ES-I3 (cell line): ENCODE measurements at regions not wholly inside any gene's neighbourhood (a gene's known extent, or its start where the extent isn't known, plus 50 kb on each side); places are given as distances from the start of the nearest gene placed in this dataset.
"Not testable (repeated sequence)": the region's sequence is repeated elsewhere in the genome, so short reads cannot be mapped to it uniquely, and the experiment has no call there.

ENCODE experiments used
- H3K36me3 ChIP-seq: 2 replicates; pipeline ENCODE4 v1.6.1; 2013; ENCODE audit warnings: mild to moderate bottlenecking, low read length, control low read depth, moderate library complexity; ENCODE audit not compliant: insufficient read depth
- H3K4me1 ChIP-seq: 2 replicates; pipeline ENCODE4 v1.6.1; 2013; ENCODE audit warnings: mild to moderate bottlenecking, control low read depth, low read length; ENCODE audit not compliant: insufficient read depth
- H3K9ac ChIP-seq: 2 replicates; pipeline ENCODE4 v1.6.1; 2013; ENCODE audit warnings: low read depth, mild to moderate bottlenecking, low read length, moderate library complexity
- H3K9me3 ChIP-seq: 2 replicates; pipeline ENCODE4 v1.6.1; 2013; ENCODE audit warnings: mild to moderate bottlenecking, low read length, moderate library complexity; ENCODE audit not compliant: control insufficient read depth, insufficient read depth

GRCh38 chr16:13697568-13697967 is 222.4 kb upstream of the ERCC4 start:
- no peaks in the 10 kb centered on the region for H3K36me3 ChIP-seq

DNA sequence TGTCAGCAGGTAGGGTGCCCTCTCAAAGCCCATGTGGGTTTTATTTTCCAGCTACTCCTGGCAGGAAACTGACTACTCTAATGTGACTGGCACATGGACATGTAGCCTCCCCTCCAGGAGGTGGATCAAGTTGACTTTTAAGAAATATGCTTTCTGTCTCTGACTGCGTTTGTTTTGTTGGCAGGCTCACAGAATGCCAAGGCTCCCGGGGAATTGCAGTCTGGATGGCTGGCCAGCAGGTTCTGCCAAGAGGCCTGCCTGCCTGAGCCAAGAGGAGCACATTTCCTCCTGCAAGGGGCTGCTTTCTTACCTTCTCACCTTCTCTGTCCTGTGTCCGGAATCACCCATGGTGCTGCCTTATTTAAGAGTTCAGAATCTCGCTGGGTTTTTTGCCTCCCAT is 217.3 kb upstream of the ERCC4 start:
- H3K9me3 ChIP-seq = no peaks in the 10 kb centered on the region
- H3K4me1 ChIP-seq = no peaks in the 10 kb centered on the region
- H3K36me3 ChIP-seq = no peaks in the 10 kb centered on the region
- no peak overlapping the region for H3K9ac ChIP-seq

More at GRCh38 chr16:13697568-13697967, 222.4 kb upstream of the ERCC4 start:
- peaks cover 6% of the 10 kb centered on the region; the same call in 1 of the 2 replicates for H3K9me3 ChIP-seq
- H3K4me1 ChIP-seq = no peaks in the 10 kb centered on the region
- no peak overlapping the region for H3K9ac ChIP-seq

DNA sequence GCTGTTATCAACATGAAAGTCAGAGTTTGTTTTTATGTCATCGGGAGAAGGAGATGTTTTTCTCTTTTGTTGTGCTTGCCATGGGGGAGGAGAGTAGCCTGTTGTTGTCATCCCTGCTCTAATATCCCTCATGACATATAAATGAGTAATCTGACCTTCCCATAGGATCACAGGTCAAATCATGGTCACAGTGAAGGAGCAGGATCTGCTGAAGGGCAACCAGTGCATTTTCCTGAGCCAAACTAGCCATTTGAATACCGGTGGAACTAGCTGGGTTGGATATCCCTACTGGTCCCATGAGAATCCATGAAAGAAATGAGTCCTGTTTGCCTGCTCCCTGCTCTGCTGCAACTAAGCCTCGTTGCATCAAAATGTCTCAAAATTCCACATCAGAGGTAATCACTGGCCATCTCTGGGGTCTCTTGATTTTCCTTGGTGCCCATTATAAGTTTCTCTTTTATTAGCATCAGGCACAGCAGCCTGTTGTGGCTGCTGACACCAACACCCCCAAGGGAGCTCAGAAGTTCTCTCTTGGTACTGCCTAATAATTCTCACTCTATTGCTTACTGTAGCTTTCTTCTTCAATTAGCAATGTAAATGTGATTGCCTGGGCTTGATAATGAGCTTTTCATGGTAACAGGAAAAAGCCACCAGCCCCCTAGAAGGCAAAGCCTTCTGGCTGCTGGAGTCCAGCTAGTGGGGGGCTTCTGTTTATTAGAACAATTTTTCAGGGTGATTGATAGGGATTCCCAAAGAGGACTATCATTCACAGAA is 211.4 kb upstream of the ERCC4 start:
- no peaks in the 10 kb centered on the region for H3K9me3 ChIP-seq
- peaks cover 9% of the 10 kb centered on the region for H3K4me1 ChIP-seq
- H3K9ac ChIP-seq = no peak overlapping the region
- H3K36me3 ChIP-seq = no peaks in the 10 kb centered on the region

DNA sequence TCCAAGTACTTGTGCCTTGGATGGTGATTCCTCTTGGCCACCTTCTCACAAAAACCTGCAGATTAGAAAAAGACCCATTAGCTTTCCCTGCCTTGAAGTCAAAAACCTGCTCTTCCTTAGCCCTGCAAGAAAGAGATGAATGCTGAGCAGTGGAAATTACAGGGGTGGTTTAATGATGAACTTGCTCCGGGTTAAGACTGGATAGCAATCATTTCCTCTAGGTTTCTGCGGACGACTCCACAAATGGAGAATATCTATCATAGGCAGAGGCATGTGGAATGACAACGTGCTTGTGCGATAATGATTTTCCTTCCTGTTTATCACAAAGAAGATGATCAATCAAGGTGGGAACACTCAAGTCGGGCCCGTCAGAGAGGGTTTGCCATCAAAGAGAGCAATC is 201.2 kb upstream of the ERCC4 start:
- Histone ChIP-seq H3K36me3 (no peaks in the 10 kb centered on the region), H3K9me3 (no peaks in the 10 kb centered on the region), H3K4me1 (no peaks in the 10 kb centered on the region), H3K9ac (no peak overlapping the region)

- peaks cover 16% of the 10 kb centered on the region for H3K9me3 ChIP-seq
- no peaks in the 10 kb centered on the region for H3K4me1 ChIP-seq
- H3K9ac ChIP-seq = no peak overlapping the region
- no peaks in the 10 kb centered on the region for H3K36me3 ChIP-seq
Measured at GRCh38 chr16:13727943-13728342, 192.0 kb upstream of the ERCC4 start.

- peaks cover 4% of the 10 kb centered on the region; the same call in 1 of the 2 replicates for H3K9me3 ChIP-seq
- no peaks in the 10 kb centered on the region for H3K4me1 ChIP-seq
- H3K9ac ChIP-seq = no peak overlapping the region
- no peaks in the 10 kb centered on the region for H3K36me3 ChIP-seq
Measured at GRCh38 chr16:13733561-13733960, 186.4 kb upstream of the ERCC4 start.

DNA sequence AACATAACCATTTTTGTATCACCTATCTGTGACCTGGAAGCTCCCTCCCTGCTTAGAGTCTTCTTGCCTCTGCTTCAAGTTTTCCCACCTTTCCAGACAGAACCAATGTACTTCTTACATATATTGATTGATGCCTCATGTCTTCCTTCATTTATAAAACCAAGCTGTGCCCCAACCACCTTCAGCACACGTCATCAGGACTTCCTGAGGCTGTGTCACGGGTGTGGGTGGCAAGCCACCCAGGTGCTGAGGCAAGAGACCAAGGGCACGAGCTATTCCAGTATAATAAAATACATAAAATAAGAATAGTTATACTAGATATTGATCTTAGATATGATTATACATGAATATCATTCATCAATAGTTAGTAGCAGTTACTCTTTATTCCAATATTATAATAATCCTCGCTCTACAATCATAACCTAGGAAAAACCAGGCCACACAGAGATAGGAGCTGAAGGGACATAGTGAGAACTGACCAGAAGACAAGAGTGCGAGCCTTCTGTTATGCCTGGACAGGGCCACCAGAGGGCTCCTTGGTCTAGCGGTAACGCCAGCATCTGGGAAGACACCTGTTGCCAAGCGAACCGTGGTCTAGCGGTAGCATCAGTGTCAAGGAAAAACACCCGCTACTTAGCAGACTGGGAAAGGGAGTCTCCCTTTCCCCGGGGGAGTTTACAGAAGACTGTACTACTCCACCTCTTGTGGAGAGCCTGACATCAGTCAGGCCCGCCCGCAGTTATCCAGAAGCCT is 180.2 kb upstream of the ERCC4 start:
- not testable (repeated sequence) for H3K9ac ChIP-seq, H3K9me3 ChIP-seq, H3K4me1 ChIP-seq, H3K36me3 ChIP-seq

- Histone ChIP-seq H3K9me3 (no peaks in the 10 kb centered on the region; the same call in 1 of the 2 replicates), H3K4me1 (no peaks in the 10 kb centered on the region), H3K9ac (no peak overlapping the region), H3K36me3 (no peaks in the 10 kb centered on the region)
Measured at GRCh38 chr16:13742928-13743327, 177.0 kb upstream of the ERCC4 start.

- Histone ChIP-seq H3K9ac (no peak overlapping the region), H3K36me3 (no peaks in the 10 kb centered on the region), H3K4me1 (no peaks in the 10 kb centered on the region), H3K9me3 (no peaks in the 10 kb centered on the region; the same call in 1 of the 2 replicates)
Measured at GRCh38 chr16:13743571-13743970, 176.4 kb upstream of the ERCC4 start.

GRCh38 chr16:13756411-13757140 is 163.4 kb upstream of the ERCC4 start:
- no peaks in the 10 kb centered on the region for H3K36me3 ChIP-seq
- no peaks in the 10 kb centered on the region for H3K9me3 ChIP-seq
- H3K9ac ChIP-seq = no peak overlapping the region
- no peaks in the 10 kb centered on the region for H3K4me1 ChIP-seq

- Histone ChIP-seq H3K9me3 (no peaks in the 10 kb centered on the region), H3K36me3 (no peaks in the 10 kb centered on the region), H3K4me1 (no peaks in the 10 kb centered on the region), H3K9ac (no peak overlapping the region)
Measured at GRCh38 chr16:13766334-13766733, 153.6 kb upstream of the ERCC4 start.

GRCh38 chr16:13767215-13767614 is 152.7 kb upstream of the ERCC4 start:
- no peaks in the 10 kb centered on the region for H3K4me1 ChIP-seq
- no peaks in the 10 kb centered on the region for H3K9me3 ChIP-seq
- no peak overlapping the region for H3K9ac ChIP-seq
- H3K36me3 ChIP-seq = no peaks in the 10 kb centered on the region

- Histone ChIP-seq H3K9ac (no peak overlapping the region), H3K4me1 (no peaks in the 10 kb centered on the region), H3K9me3 (no peaks in the 10 kb centered on the region), H3K36me3 (no peaks in the 10 kb centered on the region)
Measured at GRCh38 chr16:13768471-13768870, 151.5 kb upstream of the ERCC4 start.

DNA sequence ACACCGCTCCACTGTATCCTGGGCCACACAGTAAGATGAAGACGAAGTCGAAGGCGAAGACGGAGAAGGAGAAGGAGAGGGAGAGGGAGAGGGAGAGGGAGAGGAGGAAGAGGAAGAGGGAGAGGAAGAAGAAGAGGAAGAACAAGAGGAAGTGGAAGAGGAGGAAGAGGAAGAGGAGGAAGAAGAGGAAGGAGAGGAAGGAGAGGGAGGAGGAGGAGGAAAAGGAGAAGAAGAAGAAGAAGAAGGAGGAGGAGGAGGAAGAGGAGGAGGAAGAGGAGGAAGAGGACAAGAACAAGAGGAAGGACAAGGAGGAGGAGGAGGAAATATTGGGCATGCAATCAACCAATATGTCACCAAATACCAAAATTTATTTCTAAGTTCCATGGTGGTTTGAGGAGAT is 149.5 kb upstream of the ERCC4 start:
- H3K9ac ChIP-seq = no peak overlapping the region
- no peaks in the 10 kb centered on the region for H3K9me3 ChIP-seq
- no peaks in the 10 kb centered on the region for H3K4me1 ChIP-seq
- no peaks in the 10 kb centered on the region for H3K36me3 ChIP-seq
